ENCODE measurements at regions not wholly inside any gene's neighbourhood (a gene's known extent, or its start where the extent isn't known, plus 50 kb on each side); places are given as distances from the start of the nearest gene placed in this dataset.

DNA sequence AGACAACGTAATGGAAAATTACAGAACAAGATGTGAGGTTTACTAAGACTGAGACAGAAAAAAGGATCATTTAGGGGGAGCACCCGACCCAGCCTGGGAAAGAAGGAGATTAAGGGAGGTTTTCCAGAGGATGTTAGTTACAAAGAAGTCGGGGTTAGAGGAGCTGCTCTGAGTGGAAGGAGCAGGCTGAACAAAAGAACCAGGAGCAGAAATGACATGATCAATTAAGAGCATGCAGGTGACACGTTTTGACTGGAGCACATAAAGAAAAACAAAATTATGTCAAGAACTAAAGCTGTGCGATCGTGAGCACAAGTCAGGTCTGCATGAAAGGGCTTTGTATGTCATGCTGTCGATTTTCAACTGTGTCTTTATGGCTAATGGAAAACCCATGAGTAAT, 417.3 kb upstream of the MARCKS start:
- Histone ChIP-seq H3K27ac (ENCODE audit: low read length) (no peak overlapping the region), H3K4me1 (ENCODE audit: control insufficient read depth, insufficient read depth, low read length) (no peaks in the 10 kb centered on the region), H3K4me3 (ENCODE audit: low read depth in 2 of 2, low read length in 2 of 2) (no peak overlapping the region), H3K27me3 (ENCODE audit: control insufficient read depth, insufficient read depth, low read length) (no peaks in the 10 kb centered on the region), H3K9me3 (ENCODE audit: control insufficient read depth, insufficient read depth, low read depth, low read length) (no peaks in the 10 kb centered on the region), H3K36me3 (ENCODE audit: control insufficient read depth, insufficient read depth, low read length) (no peaks in the 10 kb centered on the region)
- no peak for ATAC-seq
- intact Hi-C loops (cut with micrococcal nuclease; ENCODE audit: unreplicated experiment) (no loop called here), in situ Hi-C loops (cut with HindIII; ENCODE audit: low pct_unique_long_range_greater_than_20kb, low sequenced_read_pairs) (no loop called here)
- ChIA-PET CTCF (no interaction called here), POLR2A (no interaction called here)
- DNase-seq (ENCODE audit: low read depth, low spot score) = no peak
- BruUV-seq (replicated peaks) = no TSS peak
- TF ChIP-seq, protein P1, sequence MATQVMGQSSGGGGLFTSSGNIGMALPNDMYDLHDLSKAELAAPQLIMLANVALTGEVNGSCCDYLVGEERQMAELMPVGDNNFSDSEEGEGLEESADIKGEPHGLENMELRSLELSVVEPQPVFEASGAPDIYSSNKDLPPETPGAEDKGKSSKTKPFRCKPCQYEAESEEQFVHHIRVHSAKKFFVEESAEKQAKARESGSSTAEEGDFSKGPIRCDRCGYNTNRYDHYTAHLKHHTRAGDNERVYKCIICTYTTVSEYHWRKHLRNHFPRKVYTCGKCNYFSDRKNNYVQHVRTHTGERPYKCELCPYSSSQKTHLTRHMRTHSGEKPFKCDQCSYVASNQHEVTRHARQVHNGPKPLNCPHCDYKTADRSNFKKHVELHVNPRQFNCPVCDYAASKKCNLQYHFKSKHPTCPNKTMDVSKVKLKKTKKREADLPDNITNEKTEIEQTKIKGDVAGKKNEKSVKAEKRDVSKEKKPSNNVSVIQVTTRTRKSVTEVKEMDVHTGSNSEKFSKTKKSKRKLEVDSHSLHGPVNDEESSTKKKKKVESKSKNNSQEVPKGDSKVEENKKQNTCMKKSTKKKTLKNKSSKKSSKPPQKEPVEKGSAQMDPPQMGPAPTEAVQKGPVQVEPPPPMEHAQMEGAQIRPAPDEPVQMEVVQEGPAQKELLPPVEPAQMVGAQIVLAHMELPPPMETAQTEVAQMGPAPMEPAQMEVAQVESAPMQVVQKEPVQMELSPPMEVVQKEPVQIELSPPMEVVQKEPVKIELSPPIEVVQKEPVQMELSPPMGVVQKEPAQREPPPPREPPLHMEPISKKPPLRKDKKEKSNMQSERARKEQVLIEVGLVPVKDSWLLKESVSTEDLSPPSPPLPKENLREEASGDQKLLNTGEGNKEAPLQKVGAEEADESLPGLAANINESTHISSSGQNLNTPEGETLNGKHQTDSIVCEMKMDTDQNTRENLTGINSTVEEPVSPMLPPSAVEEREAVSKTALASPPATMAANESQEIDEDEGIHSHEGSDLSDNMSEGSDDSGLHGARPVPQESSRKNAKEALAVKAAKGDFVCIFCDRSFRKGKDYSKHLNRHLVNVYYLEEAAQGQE (IDR thresholded peaks at IDR 0.05; ENCODE audit: insufficient read depth in 1 of 2, low read depth in 2 of 2, low read length in 1 of 2) = no peak
- TF ChIP-seq SIN3A (IDR thresholded peaks at IDR 0.05; ENCODE audit: borderline replicate concordance, insufficient read depth, low read depth, low read length) = no peak
- TF ChIP-seq, protein P2, sequence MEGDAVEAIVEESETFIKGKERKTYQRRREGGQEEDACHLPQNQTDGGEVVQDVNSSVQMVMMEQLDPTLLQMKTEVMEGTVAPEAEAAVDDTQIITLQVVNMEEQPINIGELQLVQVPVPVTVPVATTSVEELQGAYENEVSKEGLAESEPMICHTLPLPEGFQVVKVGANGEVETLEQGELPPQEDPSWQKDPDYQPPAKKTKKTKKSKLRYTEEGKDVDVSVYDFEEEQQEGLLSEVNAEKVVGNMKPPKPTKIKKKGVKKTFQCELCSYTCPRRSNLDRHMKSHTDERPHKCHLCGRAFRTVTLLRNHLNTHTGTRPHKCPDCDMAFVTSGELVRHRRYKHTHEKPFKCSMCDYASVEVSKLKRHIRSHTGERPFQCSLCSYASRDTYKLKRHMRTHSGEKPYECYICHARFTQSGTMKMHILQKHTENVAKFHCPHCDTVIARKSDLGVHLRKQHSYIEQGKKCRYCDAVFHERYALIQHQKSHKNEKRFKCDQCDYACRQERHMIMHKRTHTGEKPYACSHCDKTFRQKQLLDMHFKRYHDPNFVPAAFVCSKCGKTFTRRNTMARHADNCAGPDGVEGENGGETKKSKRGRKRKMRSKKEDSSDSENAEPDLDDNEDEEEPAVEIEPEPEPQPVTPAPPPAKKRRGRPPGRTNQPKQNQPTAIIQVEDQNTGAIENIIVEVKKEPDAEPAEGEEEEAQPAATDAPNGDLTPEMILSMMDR (IDR thresholded peaks at IDR 0.05) = no peak
- TF ChIP-seq POLR2AphosphoS5 (IDR thresholded peaks at IDR 0.05; ENCODE audit: low read depth, low read length) = no peak
- no peak for TF ChIP-seq TCF7L2 (IDR thresholded peaks at IDR 0.05; ENCODE audit: low read depth, low read length)

DNA sequence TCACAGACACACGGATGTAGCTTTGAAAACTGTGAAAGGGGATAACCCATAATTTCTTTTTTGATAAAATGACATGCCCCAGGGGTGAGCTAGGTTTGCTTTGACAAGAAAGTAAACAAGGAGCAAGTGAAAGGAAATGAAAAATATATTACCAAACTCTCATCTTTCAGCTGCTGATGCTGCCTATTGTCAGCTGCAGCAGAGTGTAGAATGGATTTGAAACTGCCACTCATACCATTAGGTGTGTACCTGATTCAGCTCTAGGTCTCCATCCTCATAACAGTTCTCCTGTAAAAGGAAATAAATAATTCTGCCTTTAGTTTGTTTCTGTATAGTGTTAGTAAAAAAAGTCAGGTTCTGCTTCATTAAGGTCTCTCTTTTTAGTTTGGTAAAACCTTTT, 415.1 kb upstream of the MARCKS start:
- H3K4me3 ChIP-seq (ENCODE audit: low read depth in 2 of 2, low read length in 2 of 2) = no peak overlapping the region
- H3K27me3 ChIP-seq (ENCODE audit: control insufficient read depth, insufficient read depth, low read length) = no peaks in the 10 kb centered on the region
- no peak for TF ChIP-seq SIN3A (IDR thresholded peaks at IDR 0.05; ENCODE audit: borderline replicate concordance, insufficient read depth, low read depth, low read length)
- no peak for TF ChIP-seq TCF7L2 (IDR thresholded peaks at IDR 0.05; ENCODE audit: low read depth, low read length)
- TF ChIP-seq, protein P1 (IDR thresholded peaks at IDR 0.05; ENCODE audit: insufficient read depth in 1 of 2, low read depth in 2 of 2, low read length in 1 of 2) = no peak
- no peak for TF ChIP-seq POLR2AphosphoS5 (IDR thresholded peaks at IDR 0.05; ENCODE audit: low read depth, low read length)
- TF ChIP-seq, protein P2 (IDR thresholded peaks at IDR 0.05) = no peak
- CTCF ChIA-PET = no interaction called here
- no peaks in the 10 kb centered on the region for H3K36me3 ChIP-seq (ENCODE audit: control insufficient read depth, insufficient read depth, low read length)
- DNase-seq (ENCODE audit: low read depth, low spot score) (no peak), ATAC-seq (no peak)
- in situ Hi-C loops (cut with HindIII; ENCODE audit: low pct_unique_long_range_greater_than_20kb, low sequenced_read_pairs) = no loop called here
- BruUV-seq (replicated peaks) = no TSS peak
- POLR2A ChIA-PET = no interaction called here
- no peaks in the 10 kb centered on the region for H3K9me3 ChIP-seq (ENCODE audit: control insufficient read depth, insufficient read depth, low read depth, low read length)
- H3K27ac ChIP-seq (ENCODE audit: low read length) = no peak overlapping the region
- H3K4me1 ChIP-seq (ENCODE audit: control insufficient read depth, insufficient read depth, low read length) = no peaks in the 10 kb centered on the region
- intact Hi-C loops (cut with micrococcal nuclease; ENCODE audit: unreplicated experiment) = no loop called here
